Activated T-cell treated with anti-CD3 and anti-CD28 coated beads, Interleukin-2, amount 50 U/mL, for 72 hours (primary cell): ENCODE measurements at regions not wholly inside any gene's neighbourhood (a gene's known extent, or its start where the extent isn't known, plus 50 kb on each side); places are given as distances from the start of the nearest gene placed in this dataset.
"Not testable (repeated sequence)": the region's sequence is repeated elsewhere in the genome, so short reads cannot be mapped to it uniquely, and the experiment has no call there.

Source experiments
- ATAC-seq, 2 donors: fragments of 150-1000 bp; cut with Tn5 transposase; replicated peaks in 1 of 2; 2 replicates each; pipeline ENCODE4 v1.10.0; 2021; ENCODE audit warnings: moderate library complexity in 2 of 2, mild to moderate bottlenecking in 1 of 2
- DNase-seq, 2 donors: peaks; one replicate each; pipeline ENCODE4 v3.0.0; 2021 to 2022; ENCODE audit warnings: mixed read lengths in 1 of 2
- H3K27ac Mint-ChIP-seq: one replicate; pipeline ENCODE4 v1.8.0; 2022; ENCODE audit warnings: mild to moderate bottlenecking, moderate library complexity, mixed read lengths
- H3K27me3 Mint-ChIP-seq: one replicate; pipeline ENCODE4 v1.8.0; 2022; ENCODE audit warnings: low read depth, mixed read lengths
- H3K36me3 Mint-ChIP-seq, 2 donors: one replicate each; pipeline ENCODE4 v1.8.0; 2022; ENCODE audit warnings: mixed read lengths in 2 of 2, mild to moderate bottlenecking in 1 of 2; ENCODE audit not compliant: insufficient read depth in 2 of 2
- H3K4me1 Mint-ChIP-seq: one replicate; pipeline ENCODE4 v1.8.0; 2022; ENCODE audit warnings: low read depth, mixed read lengths
- H3K4me3 Mint-ChIP-seq, 2 donors: one replicate each; pipeline ENCODE4 v1.8.0; 2022; ENCODE audit warnings: mild to moderate bottlenecking in 2 of 2, mixed read lengths in 2 of 2, moderate library complexity in 2 of 2
- H3K9me3 Mint-ChIP-seq, 2 donors: one replicate each; pipeline ENCODE4 v1.8.0; 2022; ENCODE audit warnings: mixed read lengths in 2 of 2

- DNase-seq: no peak
- no peak for ATAC-seq
- H3K4me3 Mint-ChIP-seq: no peak overlapping the region
- H3K27ac Mint-ChIP-seq: no peak overlapping the region
- H3K27me3 Mint-ChIP-seq: no peaks in the 10 kb centered on the region
- H3K4me1 Mint-ChIP-seq: no peaks in the 10 kb centered on the region
- H3K36me3 Mint-ChIP-seq: no peaks in the 10 kb centered on the region
- H3K9me3 Mint-ChIP-seq: no peaks in the 10 kb centered on the region
Measured at GRCh38 chr5:62886603-62887315, 308.1 kb downstream of the LRRC70 start.

- H3K36me3 Mint-ChIP-seq, DNase-seq, ATAC-seq, H3K4me3 Mint-ChIP-seq, H3K27ac Mint-ChIP-seq, H3K27me3 Mint-ChIP-seq, H3K4me1 Mint-ChIP-seq: not testable (repeated sequence)
- peaks cover 8 to 17% of the 10 kb centered on the region in 2 donors for H3K9me3 Mint-ChIP-seq
Measured at GRCh38 chr5:62837330-62837729, 258.7 kb downstream of the LRRC70 start.

- no peaks in the 10 kb centered on the region for H3K27me3 Mint-ChIP-seq
- H3K4me1 Mint-ChIP-seq: no peaks in the 10 kb centered on the region
- DNase-seq: no peak
- no peak for ATAC-seq
- H3K9me3 Mint-ChIP-seq: peaks cover 4 to 10% of the 10 kb centered on the region in 2 donors
- H3K27ac Mint-ChIP-seq: no peak overlapping the region
- no peak overlapping the region for H3K4me3 Mint-ChIP-seq
- H3K36me3 Mint-ChIP-seq: no peaks in the 10 kb centered on the region
Measured at GRCh38 chr5:62829604-62829986, 251.0 kb downstream of the LRRC70 start.

GRCh38 chr5:62828742-62829603 lies 250.4 kb downstream of the LRRC70 start:
- peaks cover 3 to 10% of the 10 kb centered on the region in 2 donors for H3K9me3 Mint-ChIP-seq
- no peak overlapping the region for H3K27ac Mint-ChIP-seq
- no peaks in the 10 kb centered on the region for H3K4me1 Mint-ChIP-seq
- H3K36me3 Mint-ChIP-seq: no peaks in the 10 kb centered on the region
- no peak for DNase-seq
- ATAC-seq: no peak
- H3K4me3 Mint-ChIP-seq: no peak overlapping the region
- H3K27me3 Mint-ChIP-seq: no peaks in the 10 kb centered on the region

- DNase-seq (no peak), ATAC-seq (no peak)
- H3K27ac Mint-ChIP-seq: no peak overlapping the region
- peaks cover 0 to 4% of the 10 kb centered on the region in 2 donors for H3K9me3 Mint-ChIP-seq
- no peaks in the 10 kb centered on the region for H3K27me3 Mint-ChIP-seq
- H3K4me3 Mint-ChIP-seq: no peak overlapping the region
- no peaks in the 10 kb centered on the region for H3K36me3 Mint-ChIP-seq
- no peaks in the 10 kb centered on the region for H3K4me1 Mint-ChIP-seq
Measured at GRCh38 chr5:62825623-62826220, 247.1 kb downstream of the LRRC70 start.

GRCh38 chr5:62824936-62825335 lies 246.3 kb downstream of the LRRC70 start:
- DNase-seq (no peak), ATAC-seq (no peak)
- Mint-ChIP-seq H3K36me3 (no peaks in the 10 kb centered on the region), H3K4me3 (no peak overlapping the region), H3K9me3 (peaks cover 0 to 4% of the 10 kb centered on the region in 2 donors), H3K4me1 (no peaks in the 10 kb centered on the region), H3K27me3 (no peaks in the 10 kb centered on the region), H3K27ac (no peak overlapping the region)

- H3K4me1 Mint-ChIP-seq, H3K36me3 Mint-ChIP-seq, H3K27me3 Mint-ChIP-seq, DNase-seq, H3K9me3 Mint-ChIP-seq, ATAC-seq, H3K4me3 Mint-ChIP-seq, H3K27ac Mint-ChIP-seq: not testable (repeated sequence)
Measured at GRCh38 chr5:62817043-62817442, 238.4 kb downstream of the LRRC70 start.

GRCh38 chr5:62814991-62815390 lies 236.4 kb downstream of the LRRC70 start:
- ATAC-seq (no peak), DNase-seq (no peak)
- H3K4me3 Mint-ChIP-seq: no peak overlapping the region
- H3K27ac Mint-ChIP-seq: no peak overlapping the region
- H3K36me3 Mint-ChIP-seq: no peaks in the 10 kb centered on the region
- H3K9me3 Mint-ChIP-seq: peaks cover 0 to 2% of the 10 kb centered on the region in 2 donors
- peaks cover 7% of the 10 kb centered on the region for H3K27me3 Mint-ChIP-seq
- H3K4me1 Mint-ChIP-seq: no peaks in the 10 kb centered on the region

- Mint-ChIP-seq H3K27me3 (peaks cover 9% of the 10 kb centered on the region), H3K36me3 (no peaks in the 10 kb centered on the region), H3K9me3 (peaks cover 0 to 2% of the 10 kb centered on the region in 2 donors), H3K27ac (no peak overlapping the region), H3K4me3 (no peak overlapping the region), H3K4me1 (no peaks in the 10 kb centered on the region)
- ATAC-seq (no peak), DNase-seq (no peak)
Measured at GRCh38 chr5:62812621-62813255, 234.1 kb downstream of the LRRC70 start.

- H3K4me3 Mint-ChIP-seq, H3K4me1 Mint-ChIP-seq, H3K9me3 Mint-ChIP-seq, H3K27me3 Mint-ChIP-seq, H3K36me3 Mint-ChIP-seq, H3K27ac Mint-ChIP-seq, ATAC-seq, DNase-seq: not testable (repeated sequence)
Measured at GRCh38 chr5:62804819-62805218, 226.2 kb downstream of the LRRC70 start.

- peaks cover 5 to 11% of the 10 kb centered on the region in 2 donors for H3K9me3 Mint-ChIP-seq
- H3K4me1 Mint-ChIP-seq: no peaks in the 10 kb centered on the region
- H3K36me3 Mint-ChIP-seq: peaks cover 0 to 3% of the 10 kb centered on the region in 2 donors
- H3K27ac Mint-ChIP-seq: no peak overlapping the region
- no peaks in the 10 kb centered on the region for H3K27me3 Mint-ChIP-seq
- ATAC-seq: no peak
- DNase-seq: no peak
- H3K4me3 Mint-ChIP-seq: no peak overlapping the region
Measured at GRCh38 chr5:62795926-62796325, 217.3 kb downstream of the LRRC70 start.

GRCh38 chr5:62794456-62794855 lies 215.8 kb downstream of the LRRC70 start:
- no peak for ATAC-seq
- Mint-ChIP-seq H3K27me3 (no peaks in the 10 kb centered on the region), H3K4me3 (no peak overlapping the region), H3K9me3 (peaks cover 5 to 11% of the 10 kb centered on the region in 2 donors), H3K27ac (no peak overlapping the region), H3K4me1 (no peaks in the 10 kb centered on the region), H3K36me3 (peaks cover 0 to 3% of the 10 kb centered on the region in 2 donors)
- no peak for DNase-seq

GRCh38 chr5:62791059-62791458 lies 212.4 kb downstream of the LRRC70 start:
- Mint-ChIP-seq H3K4me3 (no peak overlapping the region), H3K27ac (no peak overlapping the region), H3K4me1 (no peaks in the 10 kb centered on the region), H3K9me3 (no peaks in the 10 kb centered on the region), H3K27me3 (peaks cover 13% of the 10 kb centered on the region), H3K36me3 (no peaks in the 10 kb centered on the region)
- ATAC-seq (no peak), DNase-seq (no peak)
